Endodermal cell (in vitro differentiated cells): ENCODE measurements at regions not wholly inside any gene's neighbourhood (a gene's known extent, or its start where the extent isn't known, plus 50 kb on each side); places are given as distances from the start of the nearest gene placed in this dataset.
A peak's percentile ranks its signal among the peaks of the same experiment; 100 is the strongest.
"Not testable (repeated sequence)": the region's sequence is repeated elsewhere in the genome, so short reads cannot be mapped to it uniquely, and the experiment has no call there.

Experiments
- DNase-seq: peaks from one replicate; pipeline ENCODE4 v3.0.0-alpha.2; 2017
- H3K27ac ChIP-seq: 2 replicates; pipeline ENCODE4 v1.5.1; 2013; ENCODE audit warnings: mild to moderate bottlenecking, low read depth, low read length, moderate library complexity
- H3K27me3 ChIP-seq: 2 replicates; pipeline ENCODE4 v1.6.1; 2013; ENCODE audit warnings: mild to moderate bottlenecking, low read length, moderate library complexity; ENCODE audit not compliant: insufficient read depth, control insufficient read depth, poor library complexity, severe bottlenecking
- H3K36me3 ChIP-seq: 2 replicates; pipeline ENCODE4 v1.7.0; 2013; ENCODE audit warnings: mild to moderate bottlenecking, low read length, moderate library complexity; ENCODE audit not compliant: control insufficient read depth, insufficient read depth
- H3K4me1 ChIP-seq: one replicate; pipeline ENCODE4 v1.7.0; 2013; ENCODE audit warnings: low read length; ENCODE audit not compliant: control insufficient read depth, insufficient read depth
- H3K4me3 ChIP-seq: 2 replicates; pipeline ENCODE4 v1.5.1; 2013; ENCODE audit warnings: mild to moderate bottlenecking, low read length, moderate library complexity
- H3K9ac ChIP-seq: 2 replicates; pipeline ENCODE4 v1.6.1; 2013; ENCODE audit warnings: mild to moderate bottlenecking, low read length, moderate library complexity; ENCODE audit not compliant: poor library complexity, severe bottlenecking; ENCODE audit errors: extremely low read depth
- H3K9me3 ChIP-seq: 2 replicates; pipeline ENCODE4 v1.6.1; 2013; ENCODE audit warnings: mild to moderate bottlenecking, low read length, moderate library complexity; ENCODE audit not compliant: control insufficient read depth
- H3K27ac Mint-ChIP-seq: 2 replicates; pipeline ENCODE4 v1.8.0; 2020; ENCODE audit warnings: mixed read lengths
- H3K27me3 Mint-ChIP-seq: 2 replicates; pipeline ENCODE4 v1.8.0; 2021; ENCODE audit warnings: mild to moderate bottlenecking, mixed read lengths; ENCODE audit not compliant: insufficient read depth
- H3K36me3 Mint-ChIP-seq: 2 replicates; pipeline ENCODE4 v1.8.0; 2020; ENCODE audit warnings: low read depth, mixed read lengths
- H3K4me1 Mint-ChIP-seq: 2 replicates; pipeline ENCODE4 v1.8.0; 2020; ENCODE audit warnings: mixed read lengths
- H3K4me3 Mint-ChIP-seq: 2 replicates; pipeline ENCODE4 v1.8.0; 2020; ENCODE audit warnings: mild to moderate bottlenecking, moderate library complexity, mixed read lengths
- H3K9me3 Mint-ChIP-seq: 2 replicates; pipeline ENCODE4 v1.8.0; 2020; ENCODE audit warnings: mild to moderate bottlenecking, mixed read lengths
- WGBS, 2 experiments: methylation state at CpG; one replicate each; pipeline versions ENCODE4 v1.1.5 to v1.1.7; 2013; ENCODE audit warnings: missing lambda C conversion rate in 2 of 2, mixed read lengths in 1 of 2; ENCODE audit not compliant: insufficient coverage in 1 of 2, insufficient read length in 1 of 2; 5-methylcytosine and 5-hydroxymethylcytosine counted together
- TF ChIP-seq, protein P1 (sequence below): fragments of 200-600 bp; sonication (generic); conservative IDR thresholded peaks from 2 replicates; pipeline ENCODE4 v1.5.0; 2021; ENCODE audit warnings: antibody characterized with exemption, mild to moderate bottlenecking

DNA sequence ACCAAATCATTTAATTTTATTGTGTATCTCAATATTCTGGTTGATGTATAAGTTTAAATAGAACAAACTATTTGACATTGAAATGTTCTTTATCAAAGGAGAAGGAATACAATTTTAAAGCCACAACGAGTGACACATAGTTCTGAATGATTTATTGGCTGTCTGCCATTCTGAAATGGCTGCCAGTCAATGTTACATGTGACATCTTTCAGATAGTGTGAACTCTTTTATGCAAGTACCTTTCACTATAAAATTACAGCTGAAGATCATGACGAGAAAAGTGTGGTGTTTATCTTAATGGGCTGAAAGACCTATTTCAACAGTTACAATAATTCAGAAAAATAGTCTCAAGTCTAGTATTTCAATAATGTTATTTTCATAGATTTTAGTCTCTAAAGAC, 268.6 kb upstream of the ZNF322 start:
- H3K4me1 Mint-ChIP-seq, H3K36me3 Mint-ChIP-seq, H3K9me3 ChIP-seq, H3K27ac ChIP-seq, H3K4me1 ChIP-seq, H3K4me3 ChIP-seq, H3K9ac ChIP-seq, DNase-seq, H3K27me3 Mint-ChIP-seq, H3K4me3 Mint-ChIP-seq, H3K27me3 ChIP-seq, H3K36me3 ChIP-seq, H3K27ac Mint-ChIP-seq, H3K9me3 Mint-ChIP-seq: not testable (repeated sequence)
- WGBS, 2 experiments = 80% methylated on average over 1 of the region's 2 CpGs; no CpG with 5 or more reads in 1 of the 2 experiments

- not testable (repeated sequence) for H3K27me3 ChIP-seq, H3K4me3 Mint-ChIP-seq, H3K4me1 Mint-ChIP-seq, H3K9ac ChIP-seq, H3K4me3 ChIP-seq, H3K36me3 ChIP-seq, H3K27ac ChIP-seq, H3K36me3 Mint-ChIP-seq, H3K27ac Mint-ChIP-seq, H3K9me3 ChIP-seq, H3K4me1 ChIP-seq, H3K27me3 Mint-ChIP-seq, H3K9me3 Mint-ChIP-seq, DNase-seq
- 88% methylated on average over 1 of the region's 1 CpG; no CpG with 5 or more reads in 1 of the 2 experiments for WGBS, 2 experiments
Measured at GRCh38 chr6:26937258-26937657, 277.7 kb upstream of the ZNF322 start.

- not testable (repeated sequence) for H3K4me3 Mint-ChIP-seq, DNase-seq, H3K36me3 ChIP-seq, H3K36me3 Mint-ChIP-seq, H3K27me3 Mint-ChIP-seq, H3K4me3 ChIP-seq, H3K27me3 ChIP-seq, H3K9ac ChIP-seq, H3K9me3 ChIP-seq, H3K27ac Mint-ChIP-seq, H3K4me1 ChIP-seq, H3K27ac ChIP-seq, H3K4me1 Mint-ChIP-seq, H3K9me3 Mint-ChIP-seq
- WGBS, 2 experiments = 97% methylated on average over 3 of the region's 3 CpGs; no CpG with 5 or more reads in 1 of the 2 experiments
Measured at GRCh38 chr6:26951211-26951610, 291.7 kb upstream of the ZNF322 start.

- H3K9ac ChIP-seq, H3K9me3 Mint-ChIP-seq, H3K9me3 ChIP-seq, H3K36me3 Mint-ChIP-seq, H3K27me3 Mint-ChIP-seq, H3K27me3 ChIP-seq, H3K36me3 ChIP-seq, H3K27ac ChIP-seq, H3K4me1 Mint-ChIP-seq, H3K4me1 ChIP-seq: not testable (repeated sequence)
- DNase-seq = peak; percentile 81
- Mint-ChIP-seq H3K27ac (peak overlapping the region; percentile 97), H3K4me3 (peak overlapping the region; percentile 75)
- 4% methylated on average over 4 of the region's 20 CpGs; no CpG with 5 or more reads in 1 of the 2 experiments for WGBS, 2 experiments
- H3K4me3 ChIP-seq = peak overlapping the region; percentile 76
Measured at GRCh38 chr6:26956078-26956600, 291.4 kb upstream of the PRSS16 start.

DNA sequence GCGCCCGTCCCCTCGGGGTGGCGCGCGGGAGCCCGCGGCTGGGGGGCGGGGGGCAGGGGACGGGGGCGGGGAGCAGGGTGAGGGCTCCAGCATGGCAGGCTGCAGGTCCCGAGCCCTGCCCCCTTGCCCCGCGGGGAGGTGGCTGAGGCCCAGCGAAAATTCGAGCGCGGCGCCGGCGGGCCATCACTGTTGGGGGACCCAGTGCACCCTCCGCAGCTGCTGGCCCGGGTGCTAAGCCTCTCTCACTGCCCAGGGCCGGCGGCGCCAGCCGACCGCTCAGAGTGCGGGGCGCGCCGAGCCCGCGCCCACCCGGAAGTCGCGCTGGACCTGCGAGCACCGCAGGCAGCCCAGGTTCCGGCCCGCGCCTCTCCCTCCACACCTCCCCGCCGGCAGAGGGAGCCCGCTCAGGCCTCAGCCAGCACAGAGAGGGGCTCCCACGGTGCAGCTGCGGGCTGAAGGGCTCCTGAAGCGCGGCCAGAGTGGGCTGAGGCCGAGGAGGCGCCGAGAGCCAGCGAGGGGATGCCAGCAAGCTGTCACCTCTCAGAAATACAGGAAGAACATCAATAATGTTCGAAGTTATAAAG, 290.8 kb upstream of the PRSS16 start:
- H3K9me3 Mint-ChIP-seq, H3K9ac ChIP-seq, H3K27me3 ChIP-seq, H3K36me3 ChIP-seq, H3K4me1 Mint-ChIP-seq, H3K27ac ChIP-seq, H3K4me1 ChIP-seq, H3K36me3 Mint-ChIP-seq, H3K27me3 Mint-ChIP-seq, H3K9me3 ChIP-seq: not testable (repeated sequence)
- peak; percentile 84 for DNase-seq
- Mint-ChIP-seq H3K27ac (peak overlapping the region; percentile 66), H3K4me3 (peak overlapping the region; percentile 75)
- 1% methylated on average over 23 of the region's 54 CpGs; no CpG with 5 or more reads in 1 of the 2 experiments for WGBS, 2 experiments
- H3K4me3 ChIP-seq = peak overlapping the region; percentile 56
- TF ChIP-seq, protein P1, sequence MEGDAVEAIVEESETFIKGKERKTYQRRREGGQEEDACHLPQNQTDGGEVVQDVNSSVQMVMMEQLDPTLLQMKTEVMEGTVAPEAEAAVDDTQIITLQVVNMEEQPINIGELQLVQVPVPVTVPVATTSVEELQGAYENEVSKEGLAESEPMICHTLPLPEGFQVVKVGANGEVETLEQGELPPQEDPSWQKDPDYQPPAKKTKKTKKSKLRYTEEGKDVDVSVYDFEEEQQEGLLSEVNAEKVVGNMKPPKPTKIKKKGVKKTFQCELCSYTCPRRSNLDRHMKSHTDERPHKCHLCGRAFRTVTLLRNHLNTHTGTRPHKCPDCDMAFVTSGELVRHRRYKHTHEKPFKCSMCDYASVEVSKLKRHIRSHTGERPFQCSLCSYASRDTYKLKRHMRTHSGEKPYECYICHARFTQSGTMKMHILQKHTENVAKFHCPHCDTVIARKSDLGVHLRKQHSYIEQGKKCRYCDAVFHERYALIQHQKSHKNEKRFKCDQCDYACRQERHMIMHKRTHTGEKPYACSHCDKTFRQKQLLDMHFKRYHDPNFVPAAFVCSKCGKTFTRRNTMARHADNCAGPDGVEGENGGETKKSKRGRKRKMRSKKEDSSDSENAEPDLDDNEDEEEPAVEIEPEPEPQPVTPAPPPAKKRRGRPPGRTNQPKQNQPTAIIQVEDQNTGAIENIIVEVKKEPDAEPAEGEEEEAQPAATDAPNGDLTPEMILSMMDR = peak; percentile 82

DNA sequence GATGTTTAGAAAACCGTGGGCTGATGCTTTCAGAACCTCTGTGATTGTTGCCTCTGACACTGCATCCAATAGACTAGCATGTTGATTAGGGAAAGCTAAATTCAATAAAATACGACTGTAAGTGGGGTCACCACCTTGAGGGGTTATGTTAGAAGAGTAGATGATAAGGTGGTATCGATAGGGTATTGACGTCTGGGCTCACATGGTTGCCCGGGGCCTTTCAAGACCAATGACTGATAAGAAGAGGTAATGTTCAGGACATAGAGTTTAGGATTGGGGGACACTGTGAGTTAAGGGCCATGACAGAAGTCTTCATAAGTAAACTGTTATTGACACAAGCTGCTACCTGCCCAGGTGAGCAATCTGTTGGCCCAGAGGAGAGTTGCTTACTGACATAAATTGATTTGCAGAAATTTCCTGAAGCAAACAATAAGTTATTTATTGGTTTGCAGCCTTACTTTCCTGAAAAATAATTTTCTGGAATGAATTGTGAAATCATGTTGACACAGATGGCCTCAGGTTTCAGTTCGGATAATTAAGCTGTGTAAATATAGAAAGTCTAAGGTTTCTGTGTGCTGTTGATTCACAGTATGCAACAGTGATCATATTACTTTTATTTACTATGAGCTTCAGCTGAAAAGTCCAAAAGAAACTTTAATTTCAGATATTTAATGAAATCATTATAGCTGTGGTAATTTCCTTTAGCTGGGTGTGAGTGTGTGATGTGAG, 289.9 kb upstream of the PRSS16 start:
- 81 to 83% methylated on average over 3 to 5 of the region's 6 CpGs for WGBS, 2 experiments
- H3K27me3 Mint-ChIP-seq, H3K27me3 ChIP-seq, H3K9ac ChIP-seq, H3K4me1 Mint-ChIP-seq, H3K36me3 Mint-ChIP-seq, H3K9me3 ChIP-seq, H3K27ac ChIP-seq, H3K9me3 Mint-ChIP-seq, H3K36me3 ChIP-seq, H3K4me1 ChIP-seq: not testable (repeated sequence)
- Mint-ChIP-seq H3K4me3 (peak overlapping the region; percentile 75), H3K27ac (peak overlapping the region; percentile 55)
- H3K4me3 ChIP-seq = peak overlapping the region; percentile 56
- peak; percentile 45 for DNase-seq
